Testis (tissue), 2 donors: ENCODE measurements at regions not wholly inside any gene's neighbourhood (a gene's known extent, or its start where the extent isn't known, plus 50 kb on each side); places are given as distances from the start of the nearest gene placed in this dataset.

Source experiments
- CTCF ChIP-seq, 3 experiments: fragments of 450-650 bp in 2 of 3; fragments of 200-600 bp in 1 of 3; sonication (generic) in 1 of 3; IDR thresholded peaks; one replicate each; pipeline ENCODE4 v1.5.1; 2016 to 2019; ENCODE audit warnings: antibody characterized with exemption in 3 of 3, mild to moderate bottlenecking in 2 of 3, moderate library complexity in 1 of 3
- POLR2A ChIP-seq: fragments of 450-650 bp; IDR thresholded peaks from one replicate; pipeline ENCODE4 v1.6.1; 2017; ENCODE audit warnings: antibody characterized with exemption, mild to moderate bottlenecking, moderate library complexity

GRCh38 chr13:84543962-84544361 lies 661.7 kb upstream of the SLITRK1 start:
- TF ChIP-seq POLR2A: no peak
- no peak for TF ChIP-seq CTCF (IDR thresholded peaks at IDR 0.05)
